T-helper 2 cell treated with Interferon-gamma antibody and Interleukin-4, amounts not matched to agents 100 ng/mL and 5 ng/mL, for 36 hours (primary cell): ENCODE measurements at regions not wholly inside any gene's neighbourhood (a gene's known extent, or its start where the extent isn't known, plus 50 kb on each side); places are given as distances from the start of the nearest gene placed in this dataset.
"Not testable (repeated sequence)": the region's sequence is repeated elsewhere in the genome, so short reads cannot be mapped to it uniquely, and the experiment has no call there.

ENCODE experiments used
- intact Hi-C: fragments of 100-400 bp; cut with micrococcal nuclease; formaldehyde crosslinking; loops from one replicate; pipeline ENCODE4 v1.15.1; 2023

- intact Hi-C loops = no loop called here
Observed at GRCh38 chr13:39803156-39803555, 147.7 kb downstream of the COG6 start.

DNA sequence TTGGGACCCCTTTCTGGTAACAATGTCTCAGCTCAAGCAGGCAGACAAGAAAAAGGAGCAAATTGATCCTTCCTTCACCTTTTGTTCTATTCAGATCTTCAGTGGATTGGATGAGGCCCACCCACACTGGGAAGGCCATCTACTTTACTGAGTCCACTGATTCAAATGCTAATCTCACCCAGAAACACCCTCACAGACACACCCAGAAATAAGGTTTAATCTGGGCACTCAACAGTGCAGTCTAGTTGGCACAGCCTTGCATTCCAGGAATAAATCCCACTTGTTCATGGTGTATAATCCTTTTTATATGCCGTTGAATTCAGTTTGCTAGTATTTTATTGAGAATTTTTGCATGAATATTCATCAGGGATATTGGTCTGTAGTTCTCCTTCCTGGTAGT is 148.4 kb downstream of the COG6 start:
- intact Hi-C loops = no loop called here

DNA sequence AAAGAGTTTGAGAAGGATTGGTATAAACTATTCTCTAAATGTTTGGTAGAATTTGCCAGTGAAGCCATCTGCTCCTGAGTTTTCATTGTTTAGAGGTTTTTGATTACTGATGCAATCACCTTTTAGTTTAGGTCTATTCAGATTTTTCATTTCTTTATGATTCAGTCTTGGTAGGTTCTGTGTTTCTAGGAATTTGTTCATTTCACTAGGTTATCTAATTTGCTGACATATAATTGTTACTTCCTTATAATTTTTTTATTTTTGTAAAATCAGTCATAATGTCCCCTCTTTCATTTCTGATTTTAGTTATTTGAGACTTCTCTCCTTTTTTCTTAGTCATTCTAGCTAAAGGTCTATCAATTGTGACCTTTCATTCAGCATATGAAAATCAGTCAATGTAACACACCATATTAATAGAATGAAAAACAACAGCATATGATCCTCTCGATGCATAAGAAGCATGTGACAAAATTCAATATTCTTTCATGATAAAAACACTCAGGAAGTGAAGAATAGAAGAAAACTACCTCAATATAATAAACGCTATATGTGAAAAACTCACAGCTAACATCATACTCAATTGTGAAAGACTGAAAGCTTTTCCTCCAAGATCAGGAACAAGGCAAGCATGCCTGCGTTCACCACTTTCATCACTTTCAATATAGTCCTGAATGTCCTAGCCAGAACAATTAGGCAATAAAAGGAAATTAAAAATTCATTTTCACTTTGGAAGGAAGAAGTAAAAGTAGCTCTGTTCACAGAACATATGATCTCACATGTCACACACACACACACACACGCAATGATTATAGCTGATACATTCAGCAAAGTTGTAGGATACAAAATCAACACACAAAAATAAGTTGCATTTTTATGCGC is 149.1 kb downstream of the COG6 start:
- intact Hi-C loops = no loop called here

DNA sequence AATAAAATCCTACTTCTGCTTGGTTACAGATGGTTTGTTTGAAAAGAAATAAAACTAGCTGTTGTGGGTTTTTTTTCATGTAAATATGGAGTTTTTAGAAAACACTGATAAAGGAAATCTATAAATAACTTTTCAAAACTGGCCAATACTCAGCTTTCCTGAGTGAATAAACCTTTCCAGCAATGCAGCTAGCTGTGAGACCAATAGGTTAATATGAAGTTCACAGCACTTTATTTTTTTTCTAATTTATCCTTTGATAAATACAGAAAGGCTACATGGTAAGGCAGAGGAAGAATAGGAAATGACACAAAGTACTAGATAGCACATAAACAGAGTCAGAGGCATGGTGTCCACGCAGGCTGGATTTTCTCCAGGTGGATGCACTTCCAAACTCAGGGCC is 154.0 kb downstream of the COG6 start:
- intact Hi-C loops = no loop called here

DNA sequence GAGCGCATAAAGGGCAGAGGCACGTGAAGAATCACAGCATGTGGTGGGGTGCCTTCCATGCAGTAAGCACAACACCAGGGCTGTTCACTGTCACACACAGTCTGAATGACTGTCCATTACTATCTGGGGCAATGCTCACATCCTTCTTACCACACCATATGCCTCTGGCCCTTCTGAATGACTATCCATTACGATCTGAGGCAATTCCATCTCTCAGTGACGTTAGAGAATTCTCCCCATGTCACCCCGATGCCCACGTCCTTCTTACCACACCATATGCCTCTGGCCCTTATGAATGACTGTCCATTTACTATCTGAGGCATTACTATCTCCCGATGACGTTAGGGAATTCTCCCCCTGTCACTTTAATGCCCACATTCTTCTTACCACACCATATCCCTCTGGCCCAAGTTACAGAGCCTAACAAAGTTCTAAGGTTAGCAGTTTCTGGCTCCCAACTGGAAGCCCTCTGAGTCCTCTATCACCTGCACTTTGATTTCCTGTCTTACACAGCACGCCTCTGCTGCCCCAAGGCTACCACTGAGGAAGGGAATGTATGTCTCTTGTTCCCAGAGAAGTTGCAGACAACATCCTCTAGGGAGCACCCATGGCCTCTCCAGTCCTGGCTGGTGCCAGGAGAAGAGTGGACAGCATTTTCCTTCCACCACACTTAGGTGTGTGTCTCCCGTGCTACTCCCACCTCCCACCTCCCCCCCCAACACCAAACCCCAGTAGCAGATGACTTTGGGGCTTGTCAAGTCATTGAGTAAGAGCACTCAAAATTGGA is 154.8 kb downstream of the COG6 start:
- intact Hi-C loops = no loop called here

GRCh38 chr13:39811051-39811450 is 155.6 kb downstream of the COG6 start:
- intact Hi-C loops = no loop called here

GRCh38 chr13:39811696-39812095 is 156.2 kb downstream of the COG6 start:
- intact Hi-C loops = no loop called here

- intact Hi-C loops = no loop called here
Observed at GRCh38 chr13:39815345-39816111, 160.1 kb downstream of the COG6 start.

- intact Hi-C loops = no loop called here
Observed at GRCh38 chr13:39816936-39817335, 161.5 kb downstream of the COG6 start.

GRCh38 chr13:39818953-39819352 is 163.5 kb downstream of the COG6 start:
- intact Hi-C loops = no loop called here

GRCh38 chr13:39820606-39821005 is 165.1 kb downstream of the COG6 start:
- intact Hi-C loops = no loop called here

- intact Hi-C loops = no loop called here
Observed at GRCh38 chr13:39821977-39822376, 166.5 kb downstream of the COG6 start.

DNA sequence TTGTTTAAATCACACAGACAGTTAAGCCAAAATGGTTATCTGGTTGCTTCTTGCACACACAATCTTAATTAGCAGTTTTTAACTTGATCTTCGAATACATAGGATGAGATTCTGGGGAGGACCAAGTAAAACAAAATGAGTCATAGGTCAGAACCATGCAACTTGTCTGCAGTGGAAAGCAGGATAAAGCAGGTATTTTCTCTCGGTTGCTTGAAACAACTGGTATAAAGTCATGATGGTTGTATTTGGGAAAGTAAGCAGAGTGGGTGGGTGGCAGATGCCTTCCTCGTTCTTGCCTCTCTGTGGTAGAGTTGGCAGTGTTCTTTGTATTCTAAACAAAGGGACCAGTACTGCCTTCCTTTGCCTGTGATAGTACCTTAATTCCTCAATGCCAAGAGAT is 167.0 kb downstream of the COG6 start:
- intact Hi-C loops = no loop called here

- intact Hi-C loops = no loop called here
Observed at GRCh38 chr13:39823063-39823713, 167.7 kb downstream of the COG6 start.

DNA sequence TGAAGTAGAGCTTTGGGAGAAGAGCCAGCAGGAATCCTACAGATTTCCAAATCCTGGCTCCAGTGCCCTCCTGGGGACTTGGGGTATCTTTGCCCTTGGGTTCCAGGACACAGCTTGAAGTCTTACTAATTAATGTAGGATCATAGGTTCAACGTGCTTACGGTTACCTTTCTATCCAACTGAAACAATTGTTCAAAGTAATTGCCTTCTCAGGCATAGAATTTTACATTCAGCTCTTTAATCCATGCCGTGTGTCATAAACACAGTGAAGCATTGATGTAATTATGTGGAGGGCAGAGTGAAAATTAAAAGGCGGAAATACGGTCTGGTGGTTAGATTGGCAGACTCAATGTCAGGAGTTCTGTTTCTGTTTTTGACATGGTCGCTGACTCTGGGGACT is 170.4 kb downstream of the COG6 start:
- intact Hi-C loops = no loop called here

GRCh38 chr13:39835253-39835652 is 179.8 kb downstream of the COG6 start:
- intact Hi-C loops = no loop called here

GRCh38 chr13:39836038-39836437 is 180.6 kb downstream of the COG6 start:
- intact Hi-C loops = no loop called here

GRCh38 chr13:39837866-39838265 is 182.4 kb downstream of the COG6 start:
- intact Hi-C loops = not testable (repeated sequence)

DNA sequence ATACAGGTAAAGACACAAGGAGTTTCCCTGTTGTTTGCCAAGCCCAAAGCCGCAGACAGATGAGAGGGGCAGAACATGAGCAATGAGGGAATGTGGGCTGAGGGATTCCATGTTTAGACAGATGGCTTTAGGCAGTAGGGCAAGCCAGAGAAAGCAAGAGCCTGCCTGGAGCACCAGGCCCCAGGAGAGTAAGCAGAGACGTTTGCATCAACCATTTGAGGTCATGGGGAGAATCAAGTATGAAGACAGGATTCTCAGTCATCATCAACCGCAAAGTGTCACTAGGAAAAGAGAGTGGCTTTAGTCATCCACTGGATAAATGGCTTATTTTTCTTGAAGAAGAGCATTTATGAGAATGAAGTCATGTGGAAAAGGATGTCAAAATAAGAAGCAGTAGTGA is 184.7 kb downstream of the COG6 start:
- intact Hi-C loops = no loop called here

- intact Hi-C loops = no loop called here
Observed at GRCh38 chr13:39847336-39847735, 191.9 kb downstream of the COG6 start.

DNA sequence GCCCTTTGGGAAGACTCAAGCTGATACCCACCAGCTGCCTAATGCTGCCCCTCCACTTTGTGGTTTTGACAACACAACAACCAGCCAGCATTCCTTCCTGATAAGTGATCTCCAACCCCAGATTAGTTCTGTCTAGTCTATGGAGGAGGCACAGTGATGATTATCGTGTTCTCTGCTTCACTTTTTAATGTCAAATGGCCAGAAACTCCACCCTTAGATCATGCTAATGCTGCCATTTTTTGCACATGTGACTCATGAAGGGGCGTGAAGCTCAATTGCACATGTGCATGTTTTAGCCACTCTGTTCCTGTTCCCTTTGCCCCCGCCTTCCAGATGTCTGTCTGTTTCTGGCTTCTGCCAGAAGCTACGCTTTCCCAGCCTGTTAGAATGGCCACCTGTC is 199.8 kb downstream of the COG6 start:
- intact Hi-C loops = no loop called here
